Fibroblast of the aortic adventitia (primary cell): ENCODE measurements at regions not wholly inside any gene's neighbourhood (a gene's known extent, or its start where the extent isn't known, plus 50 kb on each side); places are given as distances from the start of the nearest gene placed in this dataset.

Source experiments
- DNase-seq: peaks from one replicate; pipeline ENCODE4 v3.0.0-alpha.2; 2010; ENCODE audit warnings: low read depth
- H3K4me3 ChIP-seq: 2 replicates; pipeline ENCODE4 v1.5.1; 2011; ENCODE audit warnings: low read depth, mild to moderate bottlenecking, control low read depth, low read length, moderate library complexity
- CTCF ChIP-seq: IDR thresholded peaks from 2 replicates; pipeline ENCODE4 v1.5.1; 2011; ENCODE audit warnings: mild to moderate bottlenecking, low read length, control low read depth, inconsistent platforms; ENCODE audit not compliant: insufficient read depth

- H3K4me3 ChIP-seq: no peak overlapping the region
- no peak for TF ChIP-seq CTCF
- DNase-seq: no peak
These were observed 92.0 kb upstream of the CLCN4 start for GRCh38 chrX:10064736-10065135.

GRCh38 chrX:10070714-10071436 lies 85.9 kb upstream of the CLCN4 start:
- no peak for TF ChIP-seq CTCF
- H3K4me3 ChIP-seq: no peak overlapping the region
- no peak for DNase-seq

- no peak for DNase-seq
- no peak overlapping the region for H3K4me3 ChIP-seq
- TF ChIP-seq CTCF: no peak
These were observed 85.2 kb upstream of the CLCN4 start for GRCh38 chrX:10071451-10072144.

GRCh38 chrX:10072786-10073568 lies 83.8 kb upstream of the CLCN4 start:
- no peak for TF ChIP-seq CTCF
- no peak overlapping the region for H3K4me3 ChIP-seq
- no peak for DNase-seq

- no peak for TF ChIP-seq CTCF
- no peak for DNase-seq
These were observed 83.1 kb upstream of the CLCN4 start for GRCh38 chrX:10073671-10074070.

GRCh38 chrX:10074241-10074941 lies 82.4 kb upstream of the CLCN4 start:
- no peak for TF ChIP-seq CTCF
- no peak overlapping the region for H3K4me3 ChIP-seq
- DNase-seq: no peak

More at GRCh38 chrX:10073671-10074070, 83.1 kb upstream of the CLCN4 start:
- no peak overlapping the region for H3K4me3 ChIP-seq
